Esophagus mucosa (tissue), 1 donor: ENCODE measurements at regions not wholly inside any gene's neighbourhood (a gene's known extent, or its start where the extent isn't known, plus 50 kb on each side); places are given as distances from the start of the nearest gene placed in this dataset.
"Not testable (repeated sequence)": the region's sequence is repeated elsewhere in the genome, so short reads cannot be mapped to it uniquely, and the experiment has no call there.

ENCODE experiments used
- ATAC-seq: fragments of 200-7000 bp; cut with Tn5 transposase; one replicate; pipeline ENCODE4 v1.9.1; 2020
- donor health status: DM: yes; HTN: yes; CAD: no.

DNA sequence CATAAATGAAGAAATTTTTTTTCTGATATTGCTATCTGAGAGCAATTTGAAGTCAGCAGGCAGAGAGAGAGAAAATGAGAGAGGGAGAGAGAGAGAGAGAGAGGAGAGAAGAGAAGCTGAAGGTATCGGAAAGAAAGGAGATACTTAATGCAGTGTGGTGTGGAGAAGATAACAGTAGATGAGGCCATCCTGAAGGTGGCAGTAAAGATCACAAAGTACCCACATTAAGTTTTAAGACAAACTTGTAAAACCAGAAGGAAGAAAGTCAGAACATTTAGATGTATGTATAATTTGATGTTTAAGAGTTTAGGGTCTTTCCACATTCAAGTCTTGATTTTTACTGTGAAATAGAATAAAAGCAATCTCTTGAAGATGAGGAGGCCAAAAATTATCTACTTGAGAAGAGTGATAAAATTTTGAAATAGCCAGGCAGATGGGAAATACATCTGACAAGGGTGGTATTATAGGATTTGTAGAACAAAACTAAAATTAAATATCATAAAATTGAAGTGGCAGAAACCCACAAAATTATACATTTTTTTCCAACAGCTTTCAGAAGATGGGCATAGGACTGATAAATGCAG lies 1753.4 kb downstream of the MRPL39 start:
- no peak for ATAC-seq

DNA sequence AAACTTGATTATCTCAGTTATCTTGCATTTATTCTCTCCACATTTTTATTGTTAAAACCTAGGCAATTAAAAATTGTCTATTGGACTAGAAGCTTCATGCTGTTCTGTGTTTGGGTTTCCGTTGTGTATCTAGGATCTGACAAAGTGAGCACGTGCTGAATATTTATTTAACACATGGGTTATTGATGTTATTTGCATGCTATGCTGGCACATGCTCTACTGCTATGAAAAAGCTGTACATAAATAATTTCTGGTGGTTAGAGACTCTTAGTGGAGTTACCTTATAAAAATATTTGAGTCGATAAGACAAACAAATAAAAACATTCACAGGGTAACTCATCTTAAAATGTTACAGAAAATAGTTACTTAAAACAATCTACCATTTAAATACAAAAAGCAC lies 1769.7 kb downstream of the MRPL39 start:
- no peak for ATAC-seq

DNA sequence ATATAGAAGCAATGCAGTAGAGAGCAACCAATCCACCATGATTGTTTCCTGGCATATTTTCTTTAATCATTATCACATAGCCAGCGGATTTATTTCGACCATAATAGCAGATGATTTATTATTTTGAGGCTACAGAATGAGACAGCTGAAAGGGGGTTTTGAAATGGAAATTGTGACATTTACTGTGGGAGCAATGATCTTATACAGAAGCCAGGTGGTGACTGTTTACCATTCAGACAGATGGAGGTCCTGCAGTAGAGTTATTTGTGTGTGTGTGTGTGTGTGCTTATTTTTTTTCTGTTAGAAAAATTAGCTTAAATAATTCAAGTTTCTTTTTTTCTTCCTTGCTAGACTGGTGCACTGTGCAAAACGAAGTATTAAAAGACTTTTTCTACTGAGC lies 1784.5 kb downstream of the MRPL39 start:
- no peak for ATAC-seq

DNA sequence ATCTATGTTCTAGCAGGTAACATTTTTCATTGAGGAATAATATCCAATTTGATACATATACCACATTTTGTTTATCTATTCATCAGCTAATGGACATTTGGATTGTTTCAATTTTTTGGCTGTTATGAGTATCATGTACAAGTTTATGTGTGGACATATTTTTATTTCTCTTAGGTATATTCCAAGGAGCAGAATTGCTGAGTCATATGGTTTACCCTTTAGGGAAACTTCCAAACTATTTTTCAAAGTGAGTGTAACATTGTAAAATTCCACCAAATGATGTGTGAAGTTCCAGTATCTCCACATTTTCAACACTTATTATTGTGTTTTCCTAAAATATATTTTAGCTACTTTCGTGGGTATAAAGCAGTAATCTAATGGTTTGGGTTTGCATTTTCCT lies 1789.9 kb downstream of the MRPL39 start:
- no peak for ATAC-seq

DNA sequence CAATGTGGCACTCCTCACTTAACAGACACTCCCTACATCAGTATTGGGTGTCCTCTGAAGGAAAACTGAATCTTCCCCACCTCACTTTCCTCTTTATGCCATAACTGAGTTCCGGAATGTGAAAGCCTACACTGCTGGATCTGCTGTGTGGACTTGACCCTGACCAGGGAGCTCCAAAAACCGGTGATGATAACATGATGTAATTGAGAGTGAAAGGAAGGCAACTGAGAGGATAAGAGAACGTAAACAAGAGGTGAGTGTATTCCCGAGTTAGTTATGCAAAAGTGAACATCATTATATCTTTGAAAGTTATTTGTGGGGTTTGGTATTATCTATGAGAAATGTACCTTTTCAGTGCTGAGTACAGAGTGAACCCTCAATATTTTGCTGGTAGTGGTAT lies 1794.8 kb downstream of the MRPL39 start:
- ATAC-seq: no peak

DNA sequence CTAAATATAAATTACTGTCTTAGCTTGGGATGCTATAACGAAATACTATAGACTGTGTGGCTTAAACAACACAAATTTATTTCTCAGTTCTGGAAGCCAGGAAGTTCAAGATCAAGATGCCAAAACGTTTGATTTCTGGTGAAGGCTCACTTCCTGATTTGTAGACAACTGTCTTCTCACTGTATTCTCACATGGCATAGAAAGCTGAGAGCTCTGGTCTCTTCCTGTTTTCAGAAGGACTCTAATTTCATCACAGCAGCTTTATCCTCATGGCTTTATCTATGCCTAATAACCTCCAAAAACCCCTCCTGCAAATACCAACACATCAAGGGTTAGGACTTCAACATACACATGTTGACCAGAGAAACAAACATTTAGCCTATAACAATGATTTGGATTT lies 1795.5 kb downstream of the MRPL39 start:
- no peak for ATAC-seq

DNA sequence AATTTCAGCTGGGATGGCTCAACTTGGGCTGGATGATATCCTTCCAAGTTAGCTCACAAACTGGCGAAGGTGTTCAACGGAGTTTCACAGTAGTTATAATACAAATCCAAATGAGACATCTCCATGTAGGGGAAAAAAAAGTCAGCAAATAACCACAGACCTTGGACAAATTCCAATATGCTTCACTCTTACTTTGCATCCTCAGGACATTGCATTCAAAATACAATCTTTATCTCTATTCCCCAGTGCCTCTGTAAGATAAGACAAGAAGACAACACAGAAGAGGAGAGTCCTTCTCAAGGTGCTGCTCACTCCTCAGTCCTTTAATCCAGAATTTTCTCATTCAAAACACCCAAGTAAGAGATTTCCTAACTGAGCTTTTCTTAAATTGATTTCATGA lies 1797.7 kb downstream of the MRPL39 start:
- no peak for ATAC-seq

DNA sequence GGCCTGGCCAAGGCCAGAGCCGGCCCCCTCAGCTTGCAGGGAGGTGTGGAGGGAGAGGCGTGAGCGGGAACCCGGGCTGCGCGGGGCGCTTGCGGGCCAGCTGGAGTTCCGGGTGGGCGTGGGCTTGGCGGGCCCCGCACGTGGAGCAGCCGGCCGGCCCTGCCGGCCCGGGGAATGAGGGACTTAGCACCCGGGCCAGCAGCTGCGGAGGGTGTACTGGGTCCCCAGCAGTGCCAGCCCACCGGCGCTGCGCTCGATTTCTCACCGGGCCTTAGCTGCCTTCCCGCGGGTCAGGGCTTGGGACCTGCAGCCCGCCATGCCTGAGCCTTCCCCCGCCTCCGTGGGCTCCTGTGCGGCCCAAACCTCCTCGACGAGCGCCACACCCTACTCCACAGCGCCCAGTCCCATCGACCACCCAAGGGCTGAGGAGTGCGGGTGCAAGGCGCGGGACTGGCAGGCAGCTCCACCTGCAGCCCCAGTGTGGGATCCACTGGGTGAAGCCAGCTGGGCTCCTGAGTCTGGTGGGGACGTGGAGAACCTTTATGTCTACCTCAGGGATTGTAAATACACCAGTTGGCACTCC lies 1800.2 kb downstream of the MRPL39 start:
- not testable (repeated sequence) for ATAC-seq

DNA sequence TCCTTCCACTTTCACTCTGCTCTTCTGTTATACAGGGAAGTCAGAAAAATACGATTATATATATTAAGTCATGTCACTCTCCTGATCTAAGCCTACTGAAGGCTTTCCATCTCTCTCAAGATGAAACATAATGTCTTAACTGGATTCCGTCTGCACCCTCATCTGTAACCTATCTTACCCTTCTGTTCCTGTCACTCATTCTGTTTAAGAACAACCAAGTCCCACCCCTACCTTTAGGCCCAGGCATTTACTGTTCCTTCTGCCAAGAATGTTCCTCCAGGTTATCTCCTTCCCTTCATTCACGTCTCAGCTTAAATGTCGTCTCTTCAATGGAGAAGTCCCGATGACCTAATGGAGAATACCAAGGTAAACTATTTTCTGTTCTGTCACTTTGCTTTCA lies 1802.4 kb downstream of the MRPL39 start:
- ATAC-seq: no peak

DNA sequence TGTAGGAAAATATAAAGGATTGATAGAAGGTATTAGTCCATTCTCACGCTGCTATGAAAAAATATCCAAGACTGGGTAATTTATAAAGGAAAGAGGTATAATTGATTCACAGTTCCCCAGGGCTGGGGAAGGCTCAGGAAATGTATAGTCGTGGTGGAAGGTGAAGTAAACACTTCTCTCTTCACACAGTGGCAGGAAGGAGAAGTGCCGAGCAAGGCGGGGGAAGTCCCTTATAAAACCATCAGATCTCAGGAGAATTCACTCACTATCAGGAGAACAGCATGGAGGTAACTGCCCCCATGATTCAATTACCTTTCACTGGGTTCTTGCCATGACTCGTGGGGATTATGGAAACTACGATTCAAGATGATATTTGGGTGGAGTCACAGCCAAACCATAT lies 1806.0 kb downstream of the MRPL39 start:
- ATAC-seq: no peak

DNA sequence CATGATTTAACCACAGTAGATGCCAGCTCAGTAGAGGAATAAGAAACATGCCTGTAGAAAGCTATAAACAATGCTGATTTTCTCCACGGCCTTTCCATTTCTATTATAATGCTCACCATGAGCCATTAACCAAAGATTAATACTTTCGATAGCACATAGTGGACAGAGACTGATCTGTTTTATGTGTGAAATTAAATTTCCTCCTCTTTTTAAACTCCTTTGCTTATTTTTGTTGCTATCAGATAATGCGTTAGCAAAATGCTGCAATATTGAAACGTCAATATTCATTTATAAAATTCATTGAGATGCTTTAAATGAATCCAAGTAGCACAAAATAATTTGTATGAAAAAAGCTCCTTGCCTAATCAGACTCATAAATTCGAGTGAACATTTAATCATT lies 1807.9 kb downstream of the MRPL39 start:
- ATAC-seq: no peak

DNA sequence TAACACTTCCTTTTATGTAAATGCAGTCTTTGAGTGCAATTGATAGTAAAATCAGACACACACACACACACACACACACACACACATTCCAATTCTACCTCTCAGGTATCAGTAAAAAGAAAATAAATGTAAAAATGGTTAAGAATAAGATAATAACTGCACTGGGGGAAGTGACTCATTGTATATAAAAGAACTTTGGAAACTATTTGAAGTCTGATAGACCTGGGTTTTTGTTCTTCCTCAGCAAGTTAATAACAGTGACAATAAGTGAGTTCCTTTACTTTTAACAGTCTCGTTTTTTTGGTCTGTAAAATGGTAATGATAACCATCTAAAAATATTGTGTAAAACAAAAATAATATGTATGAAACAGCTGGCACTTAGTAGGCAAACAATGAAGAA lies 1815.0 kb downstream of the MRPL39 start:
- no peak for ATAC-seq

DNA sequence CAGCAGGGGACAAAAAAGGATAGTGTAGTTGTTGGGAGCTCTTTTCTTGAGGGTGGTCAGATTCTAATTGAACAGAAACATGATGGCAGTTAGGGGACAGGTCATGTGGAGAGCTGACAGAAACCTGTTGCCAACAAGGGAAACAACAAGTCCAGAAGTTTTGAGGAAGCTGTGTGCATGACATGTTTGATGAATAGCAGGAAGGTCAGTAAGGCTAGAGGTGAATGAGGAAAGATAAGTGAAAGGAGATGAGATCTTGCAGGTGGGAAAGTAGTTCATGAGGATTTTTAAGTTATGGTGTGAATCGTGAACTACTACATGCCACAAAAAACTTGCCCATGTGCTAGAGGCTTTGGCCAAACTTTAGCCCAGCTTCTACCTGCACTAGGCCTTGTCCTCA lies 1817.4 kb downstream of the MRPL39 start:
- ATAC-seq: no peak

DNA sequence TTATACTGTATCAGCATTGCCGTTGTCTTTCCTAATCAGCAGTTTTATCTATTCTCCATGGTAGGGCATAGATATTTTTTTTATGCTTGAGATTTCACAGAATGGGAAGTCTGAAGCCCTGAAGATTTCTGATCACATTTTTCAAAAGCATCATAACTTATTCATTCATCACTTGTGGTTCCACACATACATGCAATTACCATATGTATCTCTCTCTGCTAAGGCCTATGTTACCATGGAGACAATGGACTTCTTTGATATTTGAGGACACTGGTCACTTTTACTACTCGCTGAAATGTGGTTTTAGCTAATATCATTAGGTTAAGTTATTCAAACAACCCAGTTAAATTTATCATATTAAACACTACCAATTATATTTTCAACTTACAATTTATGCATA lies 1827.0 kb downstream of the MRPL39 start:
- no peak for ATAC-seq

DNA sequence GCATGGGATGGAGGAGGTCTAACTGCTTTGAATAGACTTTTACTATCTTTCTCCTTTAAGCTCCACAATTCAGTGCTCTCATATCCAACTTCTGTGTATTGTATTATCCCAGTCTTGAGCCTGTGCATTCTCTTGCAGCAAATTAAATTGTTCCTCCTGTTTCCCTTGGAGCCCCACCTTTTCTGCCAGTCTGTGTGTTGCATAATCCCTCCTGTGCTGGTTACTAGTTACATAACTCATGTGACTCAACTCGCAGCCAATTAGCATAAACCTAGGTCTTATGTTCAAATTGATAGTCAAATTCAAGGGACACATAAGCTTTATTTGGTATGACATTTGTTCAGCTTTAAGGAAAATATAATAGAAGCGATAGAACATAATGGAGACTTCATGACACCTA lies 1863.5 kb downstream of the MRPL39 start:
- ATAC-seq: no peak

DNA sequence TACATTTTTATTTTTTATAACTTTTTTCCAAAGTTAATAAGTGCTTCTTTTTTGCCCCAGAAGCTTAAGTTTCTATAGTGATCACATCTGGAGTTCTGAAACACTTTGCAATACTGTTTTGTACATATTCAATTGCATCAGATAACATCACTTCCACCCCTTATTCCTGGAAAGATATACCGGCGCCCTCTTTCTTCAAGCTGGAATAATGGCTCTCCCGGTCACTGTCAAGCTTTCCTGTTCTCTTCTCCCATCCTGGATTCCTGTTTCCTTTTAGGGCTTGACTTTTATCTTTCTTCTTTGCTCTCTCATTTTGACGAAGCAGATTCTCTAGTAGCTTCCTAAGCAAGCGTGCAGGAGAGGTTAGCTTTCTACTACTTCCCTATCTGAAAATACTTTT lies 1866.8 kb downstream of the MRPL39 start:
- ATAC-seq: no peak

DNA sequence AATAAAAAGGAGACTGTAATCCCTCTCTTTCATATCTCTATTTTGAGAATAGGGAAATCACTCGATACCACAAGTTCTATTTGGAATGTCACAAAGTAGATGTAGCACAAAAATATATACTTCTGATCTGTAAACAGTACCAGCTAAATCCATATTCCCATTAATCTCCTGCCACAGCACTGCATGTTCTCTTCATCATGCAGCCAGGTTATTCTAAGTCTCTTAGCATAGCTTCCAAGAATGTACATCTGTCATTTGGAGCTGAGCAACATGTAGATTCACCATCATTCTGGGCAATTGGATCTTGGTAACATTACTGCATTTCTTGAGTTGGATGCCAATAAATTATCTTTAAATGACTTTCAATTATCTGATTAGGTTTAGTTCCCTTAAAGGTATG lies 1874.5 kb downstream of the MRPL39 start:
- ATAC-seq: no peak

DNA sequence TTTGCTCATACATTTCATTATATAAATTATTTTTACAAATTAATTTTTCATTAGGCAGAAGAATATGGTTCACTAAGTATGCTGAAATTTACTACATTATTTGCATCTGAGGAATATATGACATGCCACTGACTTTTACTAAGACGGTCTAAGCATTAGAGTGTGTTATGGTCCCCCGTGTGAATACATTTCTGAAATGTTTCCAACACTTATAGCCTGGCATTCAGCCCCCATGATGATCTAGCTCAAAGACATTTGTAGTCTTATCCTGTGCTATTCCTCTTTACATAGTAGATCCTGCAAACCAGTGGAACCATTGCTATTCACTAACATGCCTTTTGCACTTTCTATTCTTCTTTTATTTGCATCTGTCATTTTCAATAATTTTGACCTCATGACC lies 1878.0 kb downstream of the MRPL39 start:
- no peak for ATAC-seq

DNA sequence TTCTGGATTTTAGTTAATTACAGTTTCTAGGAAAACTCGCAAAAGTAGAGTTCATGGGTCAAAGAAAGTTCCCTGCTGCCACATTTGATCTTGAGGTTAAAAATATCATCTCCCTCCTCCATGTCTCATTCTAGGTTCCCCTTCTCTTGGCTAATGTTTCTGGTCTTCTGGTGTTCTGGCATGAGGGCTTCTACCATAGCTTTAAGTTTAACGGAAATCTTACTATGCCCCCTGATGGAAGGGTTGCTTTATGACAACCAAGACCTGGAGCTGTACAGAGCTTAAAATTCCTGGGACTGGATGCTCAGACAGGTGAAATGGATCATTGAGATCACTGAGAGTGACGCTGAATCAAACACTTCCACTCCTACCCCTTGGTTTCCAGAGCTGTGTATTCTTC lies 1881.7 kb downstream of the MRPL39 start:
- no peak for ATAC-seq

DNA sequence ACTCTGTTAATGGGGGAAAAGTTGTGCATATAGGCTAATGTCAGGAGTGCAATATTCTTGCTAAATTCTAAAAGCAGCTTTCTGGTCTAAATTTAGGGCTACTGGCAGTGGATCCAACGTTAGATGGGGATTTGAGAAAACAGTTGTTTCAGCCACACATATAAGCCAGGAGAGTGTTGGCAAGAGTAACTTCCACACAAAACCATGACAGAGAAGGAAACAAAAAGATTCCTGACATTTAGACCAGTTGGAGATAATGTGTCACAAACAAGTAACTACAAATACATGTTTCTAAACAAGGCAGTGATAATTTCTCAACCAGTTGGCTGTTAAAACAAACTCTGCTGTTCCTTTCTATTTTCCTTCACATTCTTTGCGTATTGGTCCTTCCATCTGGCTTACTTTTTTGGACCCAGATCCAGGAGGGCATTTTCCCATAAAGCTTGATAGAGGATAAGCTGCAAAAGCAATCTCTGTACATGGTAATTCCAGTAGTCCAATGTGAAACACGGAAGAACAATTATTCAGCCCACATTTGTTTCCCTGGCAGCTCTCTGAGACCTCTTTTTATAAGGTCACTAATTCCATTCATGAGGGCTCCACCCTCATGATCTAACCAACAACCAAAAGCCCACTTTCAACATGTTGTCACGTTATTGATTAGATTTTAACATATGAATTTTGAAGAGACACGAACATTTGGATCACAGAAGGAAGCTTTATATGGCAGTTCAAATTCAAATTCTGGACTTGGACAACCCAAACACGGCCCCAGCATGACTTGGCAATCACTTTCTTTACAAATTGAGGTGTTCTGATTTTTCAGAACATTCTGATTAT lies 1888.6 kb downstream of the MRPL39 start:
- ATAC-seq: no peak

DNA sequence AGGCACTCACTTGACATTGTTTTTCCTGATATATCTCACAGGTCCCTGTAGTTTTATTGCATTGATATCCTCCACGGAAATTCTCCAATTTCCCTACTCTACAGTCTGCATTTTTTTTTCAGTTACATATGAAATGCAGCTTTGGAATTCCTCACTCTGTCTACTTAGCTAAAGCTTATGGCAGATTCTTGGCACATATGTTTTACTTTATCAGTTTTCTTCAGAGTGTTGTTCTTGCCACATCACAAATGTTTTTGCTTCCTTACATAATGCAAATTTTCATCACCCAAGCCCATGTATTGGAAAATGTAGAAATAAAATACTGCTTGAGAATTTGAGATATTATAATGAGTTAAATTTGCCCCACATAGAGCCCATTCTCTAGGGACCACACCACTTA lies 1895.1 kb downstream of the MRPL39 start:
- ATAC-seq: no peak

DNA sequence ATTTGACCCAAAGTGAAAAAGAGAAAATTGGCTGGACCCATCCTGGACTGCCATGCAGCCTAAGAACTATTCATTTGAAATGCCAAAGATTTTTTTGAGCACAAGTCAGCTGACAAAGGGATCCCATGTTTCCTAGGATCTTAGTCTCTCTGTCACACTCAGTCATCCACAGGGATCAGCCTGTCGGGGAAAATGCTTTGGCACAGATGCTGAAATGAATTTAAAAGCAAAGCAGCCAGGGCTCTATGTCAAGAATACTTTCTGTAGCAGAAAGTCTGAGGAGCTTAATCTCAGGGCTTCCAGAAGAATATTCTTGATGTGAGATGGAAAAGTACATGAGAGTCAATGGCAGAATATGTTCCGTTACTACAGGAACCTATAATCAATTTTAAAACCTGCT lies 1900.8 kb downstream of the MRPL39 start:
- ATAC-seq: no peak

DNA sequence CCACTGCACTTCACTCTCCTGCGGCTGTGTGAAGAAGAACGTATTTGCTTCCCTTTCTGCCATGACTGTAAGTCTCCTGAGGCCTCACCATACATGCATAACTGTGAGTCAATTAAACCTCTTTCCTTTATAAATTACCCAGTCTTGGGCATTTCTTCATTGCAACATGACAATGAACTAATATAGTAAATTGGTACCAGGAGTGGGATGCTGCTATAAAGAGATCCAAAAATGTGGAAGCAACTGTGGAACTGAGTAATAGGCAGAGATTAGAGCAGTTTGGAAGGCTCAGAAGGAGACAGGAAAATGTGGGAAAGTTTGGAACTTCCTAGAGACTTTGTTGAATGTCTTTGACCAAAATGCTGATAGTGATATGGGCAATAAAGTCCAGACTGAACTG lies 1907.9 kb downstream of the MRPL39 start:
- ATAC-seq: no peak

DNA sequence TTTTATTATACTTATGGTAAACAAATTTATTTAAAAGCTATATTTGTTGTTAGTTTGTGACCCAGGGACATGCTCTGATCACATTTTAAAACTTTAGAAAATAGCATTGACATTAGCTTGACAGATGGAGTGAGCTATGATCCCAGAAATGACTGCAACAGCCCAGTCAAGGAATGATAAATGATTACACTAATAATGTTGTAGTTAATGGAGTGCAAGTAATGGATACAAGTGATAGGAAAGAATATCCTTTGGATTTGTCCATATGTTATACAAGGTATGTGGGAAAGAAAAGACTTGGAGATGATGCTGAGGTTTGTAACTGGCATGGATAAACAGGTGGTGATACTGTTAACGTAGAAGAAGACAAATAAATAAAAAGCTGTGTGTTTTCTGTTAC lies 1908.7 kb downstream of the MRPL39 start:
- no peak for ATAC-seq
